ES-I3 (cell line): ENCODE measurements at regions not wholly inside any gene's neighbourhood (a gene's known extent, or its start where the extent isn't known, plus 50 kb on each side); places are given as distances from the start of the nearest gene placed in this dataset.

ENCODE experiments used
- H3K36me3 ChIP-seq: 2 replicates; pipeline ENCODE4 v1.6.1; 2013; ENCODE audit warnings: mild to moderate bottlenecking, low read length, control low read depth, moderate library complexity; ENCODE audit not compliant: insufficient read depth
- H3K4me1 ChIP-seq: 2 replicates; pipeline ENCODE4 v1.6.1; 2013; ENCODE audit warnings: mild to moderate bottlenecking, control low read depth, low read length; ENCODE audit not compliant: insufficient read depth
- H3K9ac ChIP-seq: 2 replicates; pipeline ENCODE4 v1.6.1; 2013; ENCODE audit warnings: low read depth, mild to moderate bottlenecking, low read length, moderate library complexity
- H3K9me3 ChIP-seq: 2 replicates; pipeline ENCODE4 v1.6.1; 2013; ENCODE audit warnings: mild to moderate bottlenecking, low read length, moderate library complexity; ENCODE audit not compliant: control insufficient read depth, insufficient read depth

DNA sequence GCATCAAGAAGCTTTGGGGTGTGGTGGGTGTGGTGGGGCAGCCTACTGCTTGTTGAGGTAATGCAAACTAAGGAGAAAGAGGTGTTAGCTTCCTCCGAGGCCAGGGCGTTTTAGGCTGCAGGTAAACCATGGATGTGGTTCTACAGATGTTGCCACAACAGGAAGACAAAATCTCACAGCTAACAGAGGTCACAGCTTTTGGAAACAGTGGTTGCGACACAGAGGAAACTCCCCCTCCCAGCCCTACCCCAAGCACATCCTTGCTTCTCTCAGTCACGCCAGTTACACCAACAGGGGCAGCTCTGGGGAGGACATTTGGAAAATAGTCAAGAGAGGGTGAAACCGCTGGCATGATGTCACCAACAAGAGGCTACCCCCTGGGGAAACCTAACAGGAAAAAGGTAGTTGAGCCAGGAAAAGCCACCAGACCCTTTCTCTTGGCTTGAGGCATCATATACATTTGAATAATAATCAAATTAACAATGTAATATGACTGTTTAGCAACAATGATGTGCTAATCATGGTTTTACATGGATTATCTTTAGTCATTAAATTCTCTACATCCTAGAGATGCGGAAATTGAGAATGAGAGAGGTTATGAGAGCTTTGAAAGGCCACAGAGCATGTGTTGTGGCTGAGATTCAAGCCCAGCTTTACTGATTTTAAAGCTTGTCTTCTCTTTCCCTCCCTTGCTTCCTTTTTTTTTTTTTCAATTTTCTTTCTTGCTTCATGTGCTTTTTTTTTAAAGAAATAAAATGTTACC, 82.2 kb upstream of the IL12B start:
- Histone ChIP-seq H3K9ac (no peak overlapping the region), H3K4me1 (peaks cover 3% of the 10 kb centered on the region; the same call in 1 of the 2 replicates)

DNA sequence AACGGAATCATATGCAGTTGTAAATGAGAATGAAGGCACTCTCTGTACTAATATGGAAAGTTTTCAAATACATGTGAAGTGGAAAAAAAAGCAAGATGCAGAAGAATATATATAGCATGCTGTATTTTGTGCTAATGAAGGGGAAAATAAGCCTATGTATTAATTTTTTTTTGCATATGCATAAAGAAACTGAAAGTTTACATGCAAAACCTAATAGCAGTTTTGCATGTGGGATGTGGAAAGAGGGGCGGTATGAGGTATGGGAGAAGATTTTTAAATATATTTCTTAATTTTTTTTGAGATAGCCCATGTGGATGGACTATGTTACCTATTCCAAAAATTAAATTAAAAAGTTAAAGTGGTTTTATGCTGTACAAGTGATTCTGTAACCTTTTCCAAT, 83.7 kb upstream of the IL12B start:
- Histone ChIP-seq H3K9me3 (no peaks in the 10 kb centered on the region), H3K4me1 (peaks cover 3% of the 10 kb centered on the region; the same call in 1 of the 2 replicates), H3K9ac (no peak overlapping the region), H3K36me3 (no peaks in the 10 kb centered on the region)

More for the DNA sequence above, 82.2 kb upstream of the IL12B start:
- Histone ChIP-seq H3K36me3 (no peaks in the 10 kb centered on the region), H3K9me3 (no peaks in the 10 kb centered on the region)

DNA sequence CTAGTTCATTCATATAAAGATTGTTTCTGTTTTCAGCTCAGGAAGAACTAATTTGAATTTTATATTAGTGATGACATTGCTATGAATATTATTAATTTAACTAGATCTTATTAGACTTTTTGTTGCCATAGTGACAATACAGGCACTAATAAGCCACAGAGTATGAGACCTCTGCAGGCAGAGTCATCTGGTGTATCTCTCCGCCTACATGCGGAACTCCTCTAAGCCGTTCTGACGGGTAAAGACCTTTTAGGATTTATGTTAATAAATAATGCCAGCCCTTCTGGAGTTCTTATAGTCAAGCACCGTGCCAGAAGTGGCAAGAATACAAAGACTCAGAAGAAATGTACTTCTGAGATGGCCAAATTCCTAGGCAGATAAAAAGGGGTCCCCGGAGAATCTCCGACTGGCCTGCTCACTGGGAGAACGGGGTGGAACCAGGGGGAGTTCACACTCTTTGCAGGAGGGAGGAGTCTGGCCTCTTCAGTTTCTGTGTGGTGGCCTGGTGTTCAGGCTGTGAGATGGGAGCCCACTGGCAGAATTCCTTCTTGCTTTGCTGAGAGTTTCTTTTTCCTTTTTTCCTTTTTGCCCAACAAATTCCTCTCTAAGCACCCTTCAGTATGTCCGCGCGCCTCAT, 85.1 kb upstream of the IL12B start:
- Histone ChIP-seq H3K36me3 (no peaks in the 10 kb centered on the region), H3K9ac (no peak overlapping the region), H3K9me3 (no peaks in the 10 kb centered on the region), H3K4me1 (peaks cover 3% of the 10 kb centered on the region; the same call in 1 of the 2 replicates)

DNA sequence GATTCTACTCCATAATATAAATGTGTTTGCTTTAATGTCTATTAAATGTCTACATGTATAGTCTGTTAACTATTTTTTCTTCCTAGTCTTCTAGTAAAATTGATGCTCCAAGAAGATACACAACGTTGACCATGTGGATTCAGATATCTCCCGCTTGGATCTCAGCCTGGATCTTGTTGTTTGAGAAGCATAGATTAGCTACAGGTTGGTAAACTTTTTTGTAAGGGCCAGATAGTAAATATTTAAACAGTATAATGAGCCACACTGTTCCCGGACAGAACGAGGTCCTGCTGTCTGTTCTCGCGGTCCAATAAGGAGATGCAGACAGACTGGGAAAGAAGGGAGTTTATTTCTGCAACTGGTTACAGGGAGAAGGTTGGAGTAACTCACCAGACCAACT, 86.2 kb upstream of the IL12B start:
- Histone ChIP-seq H3K9me3 (no peaks in the 10 kb centered on the region), H3K9ac (no peak overlapping the region), H3K4me1 (peaks cover 3% of the 10 kb centered on the region; the same call in 1 of the 2 replicates), H3K36me3 (no peaks in the 10 kb centered on the region)

DNA sequence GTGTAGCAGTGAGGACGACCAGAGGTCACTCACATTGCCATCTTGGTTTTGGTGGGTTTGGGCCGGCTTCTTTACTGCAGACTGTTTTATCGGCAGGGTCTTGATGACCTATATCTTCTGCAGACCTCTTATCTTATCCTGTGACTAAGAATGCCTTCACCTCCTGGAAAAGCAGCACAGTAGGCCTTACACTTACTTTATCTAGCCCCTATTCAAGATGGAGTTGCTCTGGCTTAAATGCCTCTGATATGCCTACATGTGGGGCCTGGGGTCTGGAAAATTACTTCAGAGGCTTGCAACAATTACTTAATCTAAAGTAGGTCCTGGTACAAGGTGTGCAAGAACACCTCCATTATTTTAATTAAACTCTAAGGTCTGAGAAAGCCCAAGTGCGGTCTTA, 86.9 kb upstream of the IL12B start:
- Histone ChIP-seq H3K9ac (no peak overlapping the region), H3K9me3 (no peaks in the 10 kb centered on the region), H3K4me1 (peaks cover 3% of the 10 kb centered on the region; the same call in 1 of the 2 replicates), H3K36me3 (no peaks in the 10 kb centered on the region)

DNA sequence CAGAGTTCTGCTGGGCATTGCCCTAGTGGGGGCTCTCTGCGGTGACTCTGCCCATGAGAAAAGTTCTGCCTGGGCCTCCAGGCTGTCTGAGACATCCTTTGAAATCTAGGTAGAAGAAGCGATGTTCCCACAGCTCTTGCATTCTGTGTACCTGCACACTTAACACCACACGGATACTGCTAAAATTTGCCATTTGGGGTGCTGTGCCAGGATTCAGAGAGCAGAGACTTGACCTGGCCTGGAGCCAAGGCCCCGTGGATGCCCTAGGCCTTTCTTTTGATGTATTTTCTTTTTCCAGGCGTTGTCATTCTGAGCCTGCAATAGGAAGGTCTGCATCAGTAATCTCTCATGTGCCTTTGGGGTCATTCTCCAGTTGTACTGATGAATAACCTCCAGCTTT, 89.3 kb upstream of the IL12B start:
- H3K4me1 ChIP-seq = no peaks in the 10 kb centered on the region
- no peaks in the 10 kb centered on the region for H3K9me3 ChIP-seq
- H3K9ac ChIP-seq = no peak overlapping the region
- H3K36me3 ChIP-seq = no peaks in the 10 kb centered on the region

DNA sequence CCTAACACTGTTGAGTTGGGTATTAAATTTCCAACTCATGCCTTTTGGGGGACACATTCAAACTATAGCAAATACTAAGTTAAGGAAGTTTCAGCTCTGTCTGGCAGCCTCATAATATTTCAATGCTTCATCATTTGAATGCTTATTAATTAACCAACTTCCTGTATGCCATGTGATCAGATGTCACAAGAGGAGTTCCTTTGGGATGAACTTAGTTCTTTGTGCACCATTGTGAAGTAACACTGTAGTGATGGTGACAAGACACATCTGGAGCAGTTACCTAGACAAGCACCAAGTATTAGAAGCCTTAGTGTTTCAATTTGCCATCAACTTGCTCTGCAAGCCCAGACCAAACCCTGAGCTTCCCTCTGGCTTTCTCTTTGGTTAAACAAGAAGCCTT, 90.7 kb upstream of the IL12B start:
- no peak overlapping the region for H3K9ac ChIP-seq
- no peaks in the 10 kb centered on the region for H3K9me3 ChIP-seq
- no peaks in the 10 kb centered on the region for H3K4me1 ChIP-seq
- H3K36me3 ChIP-seq = no peaks in the 10 kb centered on the region

DNA sequence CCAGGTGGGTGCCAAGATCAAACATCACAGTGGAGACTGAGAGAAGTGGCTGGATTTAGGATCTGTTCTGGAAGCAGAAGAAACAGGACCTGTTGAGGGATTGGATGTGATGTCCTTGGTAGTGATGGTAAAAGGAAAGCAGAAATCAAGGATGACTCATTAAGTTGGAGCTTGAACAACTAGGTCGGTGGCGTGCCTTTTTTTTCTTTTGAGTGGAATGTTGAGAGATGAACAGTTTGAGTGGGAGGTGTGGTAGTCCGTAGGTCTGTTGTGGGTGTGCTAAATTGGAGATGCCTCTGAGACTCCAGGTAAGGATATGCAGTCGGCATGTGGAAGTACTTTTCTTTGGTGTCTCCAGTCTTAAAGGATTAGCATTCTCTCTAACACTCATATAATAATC, 92.1 kb upstream of the IL12B start:
- no peak overlapping the region for H3K9ac ChIP-seq
- no peaks in the 10 kb centered on the region for H3K9me3 ChIP-seq
- no peaks in the 10 kb centered on the region for H3K4me1 ChIP-seq
- no peaks in the 10 kb centered on the region for H3K36me3 ChIP-seq

DNA sequence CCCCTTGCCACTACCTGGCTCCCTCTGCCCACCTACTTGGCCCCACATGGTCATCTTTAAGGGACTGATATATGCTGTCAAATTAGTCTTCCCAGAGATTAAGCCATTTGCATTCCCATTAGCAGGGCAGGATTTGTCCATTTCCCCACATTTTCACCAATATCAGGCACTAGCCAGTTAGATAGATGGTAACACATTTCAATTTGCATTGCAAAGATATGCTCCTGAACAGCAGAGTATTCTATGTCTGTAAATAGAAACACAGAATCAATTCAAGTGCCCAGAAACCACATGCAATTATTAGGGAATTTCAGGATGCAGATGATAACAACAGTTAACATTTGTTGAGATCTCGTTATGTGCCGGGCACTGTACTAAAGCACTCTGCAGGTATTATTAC, 92.6 kb upstream of the IL12B start:
- no peaks in the 10 kb centered on the region for H3K4me1 ChIP-seq
- H3K9ac ChIP-seq = no peak overlapping the region
- H3K36me3 ChIP-seq = no peaks in the 10 kb centered on the region
- no peaks in the 10 kb centered on the region for H3K9me3 ChIP-seq

DNA sequence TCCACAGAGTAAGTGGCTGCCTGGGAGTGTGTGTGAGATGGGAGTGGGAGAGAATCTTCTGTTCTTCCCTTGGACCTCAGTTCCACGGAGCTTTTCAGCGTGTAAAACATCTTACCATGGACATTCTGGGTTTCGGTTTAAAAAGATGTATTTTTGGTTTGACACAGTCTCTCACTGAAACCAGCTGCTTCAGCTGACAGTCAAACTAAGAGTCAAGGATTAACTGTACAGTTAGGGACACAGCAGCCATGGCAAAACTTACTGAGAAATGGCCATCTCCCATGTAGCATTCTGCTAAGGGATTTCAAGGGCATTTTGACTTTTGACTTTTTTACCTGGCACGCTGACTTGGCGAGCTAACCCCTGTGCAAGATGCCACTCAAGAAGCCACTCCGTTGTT, 93.8 kb upstream of the IL12B start:
- Histone ChIP-seq H3K9ac (no peak overlapping the region), H3K9me3 (no peaks in the 10 kb centered on the region), H3K36me3 (no peaks in the 10 kb centered on the region), H3K4me1 (no peaks in the 10 kb centered on the region)

DNA sequence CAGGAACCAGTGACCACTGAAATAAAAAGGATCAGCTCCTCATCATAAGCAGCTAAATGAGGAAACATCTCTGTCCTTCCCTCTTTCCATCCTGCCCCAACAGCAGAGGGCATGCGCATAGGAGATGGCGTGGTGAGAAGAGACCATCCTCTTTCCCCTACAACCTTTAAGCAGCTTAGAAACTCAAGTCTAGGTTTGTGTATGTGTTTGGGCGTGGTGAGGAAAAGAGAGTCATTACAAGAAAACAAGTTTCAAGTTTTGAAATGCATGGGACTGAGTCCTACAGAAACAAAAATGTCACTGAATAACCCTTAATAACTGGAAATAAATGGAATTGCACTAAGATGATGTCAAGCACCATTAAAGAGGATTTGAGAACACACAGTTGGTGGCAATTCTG, 96.4 kb upstream of the IL12B start:
- H3K9me3 ChIP-seq = no peaks in the 10 kb centered on the region
- H3K36me3 ChIP-seq = no peaks in the 10 kb centered on the region
- H3K9ac ChIP-seq = no peak overlapping the region
- no peaks in the 10 kb centered on the region for H3K4me1 ChIP-seq

DNA sequence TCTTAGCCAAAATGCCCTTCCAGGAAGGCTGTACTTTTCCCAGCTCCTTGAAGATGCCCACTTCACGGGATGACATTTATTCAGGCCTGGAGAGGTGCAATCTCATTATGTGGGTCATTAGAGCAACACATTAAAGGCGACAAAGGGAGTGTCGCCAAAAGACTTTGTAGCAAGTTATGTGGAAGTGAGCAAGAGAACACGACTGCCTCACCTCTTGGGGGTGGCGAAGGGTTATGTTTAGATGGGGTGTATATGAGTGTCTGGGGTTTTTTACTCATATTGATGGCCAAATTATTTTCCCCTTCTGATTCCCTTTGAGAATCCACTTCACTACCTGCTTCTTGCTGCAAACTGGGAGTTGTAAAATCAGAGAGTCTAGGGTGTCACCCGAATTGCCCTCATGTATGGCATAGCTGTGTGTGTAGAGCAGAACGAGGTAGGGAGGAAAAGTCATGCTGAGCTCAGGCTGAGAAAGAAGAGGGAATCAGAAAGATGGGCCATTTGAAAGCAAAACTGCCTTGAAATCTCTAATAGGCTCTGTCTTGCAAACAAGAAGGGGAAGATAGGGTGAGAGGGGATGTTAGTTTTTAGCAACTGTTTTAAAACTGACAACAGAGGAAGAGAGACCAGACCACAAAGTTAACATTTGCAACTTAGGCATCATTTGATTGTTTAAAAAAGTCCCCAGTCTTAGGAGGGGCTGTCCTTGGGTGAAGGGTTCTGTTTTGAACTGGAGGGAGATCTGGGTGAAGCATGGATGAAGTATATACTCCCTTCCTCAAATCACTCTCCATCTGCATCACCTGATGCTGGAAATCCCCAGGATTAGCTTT, 97.1 kb upstream of the IL12B start:
- no peaks in the 10 kb centered on the region for H3K36me3 ChIP-seq
- H3K4me1 ChIP-seq = no peaks in the 10 kb centered on the region
- H3K9ac ChIP-seq = no peak overlapping the region
- H3K9me3 ChIP-seq = no peaks in the 10 kb centered on the region

DNA sequence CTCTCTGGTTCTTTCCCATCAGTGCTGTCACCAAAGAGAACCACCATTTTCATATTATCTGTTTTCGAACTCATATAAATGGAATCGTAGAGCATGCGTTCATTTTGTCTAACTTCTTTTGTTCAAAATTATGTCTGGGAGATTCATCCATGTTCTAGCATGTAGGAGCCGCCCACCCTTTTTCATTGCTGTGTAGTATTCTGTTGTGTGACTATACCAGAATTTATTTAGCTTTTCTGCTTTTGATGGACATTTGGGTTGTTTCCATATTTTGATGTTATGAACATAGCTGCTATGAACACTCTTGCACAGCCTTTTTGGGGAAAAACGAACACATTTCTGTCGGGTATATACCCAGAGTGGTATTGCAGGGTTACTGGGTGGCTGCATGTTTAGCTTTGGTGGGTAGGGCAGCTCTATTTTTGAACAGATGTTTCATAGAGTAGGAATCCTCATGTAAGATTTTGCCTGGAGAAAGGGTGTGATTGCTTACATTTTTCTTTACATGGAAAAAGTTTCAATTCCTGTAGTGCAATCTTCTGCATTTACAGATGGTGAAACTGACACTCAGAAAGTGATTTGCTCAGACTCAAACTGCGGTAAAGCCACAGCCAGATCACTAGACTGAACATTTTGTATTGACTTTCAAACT, 100.2 kb upstream of the IL12B start:
- H3K4me1 ChIP-seq = no peaks in the 10 kb centered on the region

DNA sequence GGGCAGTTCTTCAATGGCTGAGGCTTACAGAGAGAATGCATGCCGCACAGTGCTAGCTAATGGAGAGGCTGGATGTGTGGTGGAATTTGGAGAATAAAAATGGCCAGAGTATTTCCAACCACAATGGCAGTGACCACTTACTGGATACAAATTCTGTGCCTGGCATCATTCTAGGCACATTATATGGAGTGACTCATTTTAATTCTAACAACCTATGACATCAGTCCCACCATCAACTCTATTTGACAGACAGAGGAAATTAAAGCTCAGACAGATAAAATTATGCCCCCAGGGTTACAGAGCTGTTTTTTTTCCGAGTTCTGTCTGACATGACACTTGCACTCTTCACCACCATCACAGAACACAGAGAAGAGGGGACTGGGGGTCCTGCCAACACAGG, 105.6 kb upstream of the IL12B start:
- Histone ChIP-seq H3K9ac (no peak overlapping the region), H3K9me3 (no peaks in the 10 kb centered on the region), H3K36me3 (no peaks in the 10 kb centered on the region), H3K4me1 (no peaks in the 10 kb centered on the region)

More for the DNA sequence above, 100.2 kb upstream of the IL12B start:
- H3K36me3 ChIP-seq = no peaks in the 10 kb centered on the region
- no peak overlapping the region for H3K9ac ChIP-seq
- H3K9me3 ChIP-seq = no peaks in the 10 kb centered on the region
